ENCODE measurements at regions not wholly inside any gene's neighbourhood (a gene's known extent, or its start where the extent isn't known, plus 50 kb on each side); places are given as distances from the start of the nearest gene placed in this dataset.

GRCh38 chr19:31947436-31948115, 397.8 kb upstream of the ZNF507 start:
- DNase-seq (ENCODE audit: low read depth) = no peak
- TF ChIP-seq CTCF (conservative IDR thresholded peaks at IDR 0.05; ENCODE audit: control insufficient read depth, insufficient read depth, low read depth, low read length) = no peak
- H3K4me3 ChIP-seq (ENCODE audit: control insufficient read depth, low read depth, low read length) = no peak overlapping the region

DNA sequence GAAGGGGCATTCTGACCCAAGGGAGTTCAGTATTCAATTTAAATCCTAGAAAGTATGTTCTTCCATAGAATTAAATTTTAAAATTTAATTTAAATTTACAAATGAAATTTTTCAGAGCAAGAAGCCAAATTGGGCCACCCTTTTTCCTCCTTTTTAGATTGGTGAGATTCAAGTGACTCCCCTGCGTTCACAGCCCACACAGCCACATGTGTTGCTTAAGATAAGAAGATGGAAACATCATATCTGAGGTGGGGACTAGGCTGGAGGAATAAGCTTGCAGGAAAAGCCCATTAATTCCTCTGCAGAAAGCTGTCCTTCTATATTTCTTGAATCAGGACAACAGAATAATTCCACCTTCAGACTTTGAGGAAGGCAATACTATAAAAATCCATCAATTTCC, 392.7 kb upstream of the ZNF507 start:
- H3K4me3 ChIP-seq (ENCODE audit: control insufficient read depth, low read depth, low read length) = no peak overlapping the region
- no peak for DNase-seq (ENCODE audit: low read depth)
- TF ChIP-seq CTCF (conservative IDR thresholded peaks at IDR 0.05; ENCODE audit: control insufficient read depth, insufficient read depth, low read depth, low read length) = no peak

DNA sequence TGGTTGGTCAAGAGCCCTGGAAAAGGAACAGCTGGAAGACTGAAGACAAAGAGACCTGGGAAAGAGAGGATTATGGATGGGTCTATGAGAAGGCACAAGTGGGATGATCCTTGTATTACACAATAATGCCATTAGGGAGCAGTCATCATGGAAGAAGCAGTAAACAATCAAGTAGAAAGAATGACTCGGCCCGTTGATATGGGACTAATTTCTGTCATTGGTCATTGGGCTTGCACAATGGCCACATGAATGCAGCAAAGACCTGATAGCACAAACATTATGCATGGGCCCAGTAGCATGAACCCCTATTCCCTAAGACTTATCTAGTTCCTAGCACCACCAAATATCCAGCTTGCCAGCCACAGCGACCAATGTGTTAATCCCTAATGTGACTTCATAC, 390.3 kb upstream of the ZNF507 start:
- no peak for TF ChIP-seq CTCF (conservative IDR thresholded peaks at IDR 0.05; ENCODE audit: control insufficient read depth, insufficient read depth, low read depth, low read length)
- no peak for DNase-seq (ENCODE audit: low read depth)
- H3K4me3 ChIP-seq (ENCODE audit: control insufficient read depth, low read depth, low read length) = no peak overlapping the region

- TF ChIP-seq CTCF (conservative IDR thresholded peaks at IDR 0.05; ENCODE audit: control insufficient read depth, insufficient read depth, low read depth, low read length) = no peak
- no peak overlapping the region for H3K4me3 ChIP-seq (ENCODE audit: control insufficient read depth, low read depth, low read length)
- DNase-seq (ENCODE audit: low read depth) = no peak
Measured at GRCh38 chr19:31955884-31956283, 389.5 kb upstream of the ZNF507 start.

DNA sequence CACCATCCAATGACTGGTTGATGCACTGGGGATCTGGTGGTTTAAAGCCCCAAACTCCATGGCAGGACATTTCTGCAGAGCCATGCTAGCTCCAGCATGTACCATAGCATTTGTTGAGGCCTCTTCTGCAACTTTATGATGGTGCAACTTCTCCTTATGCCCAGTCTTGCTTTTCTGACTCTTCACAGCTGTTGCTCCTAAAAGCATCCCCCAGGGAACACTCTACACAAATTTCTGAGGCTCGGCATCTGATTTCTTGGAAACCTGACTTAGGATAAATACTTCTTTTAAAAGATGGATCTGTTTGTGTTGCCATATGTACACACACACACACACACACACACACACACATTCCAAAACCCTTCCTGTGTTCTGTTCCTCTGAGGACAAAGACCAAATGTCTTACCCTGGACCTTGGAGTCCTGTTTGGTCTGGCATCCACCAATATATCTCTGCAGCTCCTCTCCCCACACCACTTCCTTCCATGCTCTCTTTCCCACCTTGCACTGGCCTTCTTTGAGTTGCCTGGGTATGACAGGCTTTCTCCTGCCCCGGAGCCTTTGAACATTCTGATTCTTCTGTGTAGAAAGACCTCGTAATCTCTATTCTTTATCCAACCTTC, 388.5 kb upstream of the ZNF507 start:
- no peak for TF ChIP-seq CTCF (conservative IDR thresholded peaks at IDR 0.05; ENCODE audit: control insufficient read depth, insufficient read depth, low read depth, low read length)
- DNase-seq (ENCODE audit: low read depth) = no peak
- no peak overlapping the region for H3K4me3 ChIP-seq (ENCODE audit: control insufficient read depth, low read depth, low read length)

GRCh38 chr19:31957711-31958110, 387.7 kb upstream of the ZNF507 start:
- no peak overlapping the region for H3K4me3 ChIP-seq (ENCODE audit: control insufficient read depth, low read depth, low read length)
- DNase-seq (ENCODE audit: low read depth) = no peak
- TF ChIP-seq CTCF (conservative IDR thresholded peaks at IDR 0.05; ENCODE audit: control insufficient read depth, insufficient read depth, low read depth, low read length) = no peak

Data from fibroblast of mammary gland (primary cell).